HL-60 (cell line): ENCODE measurements at regions not wholly inside any gene's neighbourhood (a gene's known extent, or its start where the extent isn't known, plus 50 kb on each side); places are given as distances from the start of the nearest gene placed in this dataset.

Experiments used
- CTCF ChIP-seq: IDR thresholded peaks from one replicate; pipeline ENCODE4 v1.5.1; 2011; ENCODE audit warnings: low read length, control low read depth, inconsistent platforms; ENCODE audit not compliant: insufficient read depth
- POLR2AphosphoS5 ChIP-seq: IDR thresholded peaks from 2 replicates; pipeline ENCODE4 v1.6.1; 2012; ENCODE audit warnings: low read depth
- TF ChIP-seq, protein P1 (sequence below): IDR thresholded peaks from 2 replicates; pipeline ENCODE4 v1.6.1; 2012; ENCODE audit warnings: low read depth; ENCODE audit not compliant: insufficient replicate concordance

DNA sequence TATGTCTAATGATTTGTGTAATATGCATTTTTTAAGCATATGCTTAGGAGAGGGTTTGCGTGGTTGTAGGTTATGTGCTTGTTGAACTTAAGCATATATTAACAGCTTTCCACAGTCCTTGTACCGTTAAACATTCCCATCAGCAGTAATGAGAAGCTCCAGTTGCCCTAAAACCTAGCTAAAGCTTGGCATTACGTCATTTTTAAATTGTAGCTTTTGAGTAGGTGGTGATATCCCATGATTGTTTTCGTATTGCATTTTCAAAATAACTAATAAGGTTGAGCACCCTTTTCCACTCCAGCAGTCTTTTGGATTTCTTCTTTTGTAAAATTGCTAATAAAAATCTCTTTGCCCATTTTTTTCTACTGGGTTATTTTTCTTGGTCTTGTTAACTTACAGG, 453.1 kb upstream of the GCFC2 start:
- TF ChIP-seq CTCF = no peak
- no peak for TF ChIP-seq POLR2AphosphoS5
- TF ChIP-seq, protein P1, sequence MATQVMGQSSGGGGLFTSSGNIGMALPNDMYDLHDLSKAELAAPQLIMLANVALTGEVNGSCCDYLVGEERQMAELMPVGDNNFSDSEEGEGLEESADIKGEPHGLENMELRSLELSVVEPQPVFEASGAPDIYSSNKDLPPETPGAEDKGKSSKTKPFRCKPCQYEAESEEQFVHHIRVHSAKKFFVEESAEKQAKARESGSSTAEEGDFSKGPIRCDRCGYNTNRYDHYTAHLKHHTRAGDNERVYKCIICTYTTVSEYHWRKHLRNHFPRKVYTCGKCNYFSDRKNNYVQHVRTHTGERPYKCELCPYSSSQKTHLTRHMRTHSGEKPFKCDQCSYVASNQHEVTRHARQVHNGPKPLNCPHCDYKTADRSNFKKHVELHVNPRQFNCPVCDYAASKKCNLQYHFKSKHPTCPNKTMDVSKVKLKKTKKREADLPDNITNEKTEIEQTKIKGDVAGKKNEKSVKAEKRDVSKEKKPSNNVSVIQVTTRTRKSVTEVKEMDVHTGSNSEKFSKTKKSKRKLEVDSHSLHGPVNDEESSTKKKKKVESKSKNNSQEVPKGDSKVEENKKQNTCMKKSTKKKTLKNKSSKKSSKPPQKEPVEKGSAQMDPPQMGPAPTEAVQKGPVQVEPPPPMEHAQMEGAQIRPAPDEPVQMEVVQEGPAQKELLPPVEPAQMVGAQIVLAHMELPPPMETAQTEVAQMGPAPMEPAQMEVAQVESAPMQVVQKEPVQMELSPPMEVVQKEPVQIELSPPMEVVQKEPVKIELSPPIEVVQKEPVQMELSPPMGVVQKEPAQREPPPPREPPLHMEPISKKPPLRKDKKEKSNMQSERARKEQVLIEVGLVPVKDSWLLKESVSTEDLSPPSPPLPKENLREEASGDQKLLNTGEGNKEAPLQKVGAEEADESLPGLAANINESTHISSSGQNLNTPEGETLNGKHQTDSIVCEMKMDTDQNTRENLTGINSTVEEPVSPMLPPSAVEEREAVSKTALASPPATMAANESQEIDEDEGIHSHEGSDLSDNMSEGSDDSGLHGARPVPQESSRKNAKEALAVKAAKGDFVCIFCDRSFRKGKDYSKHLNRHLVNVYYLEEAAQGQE = no peak
